Gastroesophageal sphincter (tissue), 4 donors: ENCODE measurements at regions not wholly inside any gene's neighbourhood (a gene's known extent, or its start where the extent isn't known, plus 50 kb on each side); places are given as distances from the start of the nearest gene placed in this dataset.

Experiments used
- ATAC-seq: fragments of 150-250 bp; one replicate; pipeline ENCODE4 v1.9.1; 2016; ENCODE audit warnings: mild to moderate bottlenecking, moderate library complexity
- H3K27ac ChIP-seq, 4 donors: fragments of 200-600 bp; sonication (generic) in 3 of 4; 1 replicate in 3 of 4; 2 replicates in 1 of 4; pipeline ENCODE4 v1.5.1; 2016 to 2019
- H3K27me3 ChIP-seq: fragments of 200-600 bp; sonication (generic); one replicate; pipeline ENCODE4 v1.5.1; 2019
- H3K36me3 ChIP-seq, 2 donors: fragments of 200-600 bp; sonication (generic); one replicate each; pipeline ENCODE4 v1.5.1; 2019; ENCODE audit warnings: control low read depth in 1 of 2
- H3K4me1 ChIP-seq, 3 donors: fragments of 200-600 bp; sonication (generic); 1 replicate in 2 of 3; 2 replicates in 1 of 3; pipeline ENCODE4 v1.5.1; 2016 to 2019; ENCODE audit warnings: control low read depth in 2 of 3
- H3K4me3 ChIP-seq, 2 donors: fragments of 200-600 bp; sonication (generic); one replicate each; pipeline ENCODE4 v1.5.1; 2019; ENCODE audit warnings: mild to moderate bottlenecking in 1 of 2, moderate library complexity in 1 of 2
- H3K9me3 ChIP-seq, 3 donors: fragments of 200-600 bp; sonication (generic); one replicate each; pipeline ENCODE4 v1.5.1; 2017 to 2019; ENCODE audit warnings: control low read depth in 2 of 3
- CTCF ChIP-seq, 4 experiments: fragments of 200-600 bp in 2 of 4; fragments of 450-650 bp in 2 of 4; sonication (generic) in 1 of 4; IDR thresholded peaks; one replicate each; pipeline ENCODE4 v1.5.1; 2017 to 2019; ENCODE audit warnings: antibody characterized with exemption in 4 of 4, mild to moderate bottlenecking in 2 of 4, moderate library complexity in 2 of 4
- EP300 ChIP-seq: sonication (generic); formaldehyde crosslinking; IDR thresholded peaks from one replicate; pipeline ENCODE4 v1.6.1; 2017; ENCODE audit warnings: antibody characterized with exemption, mild to moderate bottlenecking
- POLR2A ChIP-seq, 2 donors: fragments of 450-650 bp; IDR thresholded peaks; one replicate each; pipeline ENCODE4 v1.6.1; 2017; ENCODE audit warnings: antibody characterized with exemption in 2 of 2, mild to moderate bottlenecking in 2 of 2, moderate library complexity in 1 of 2
- POLR2AphosphoS5 ChIP-seq: sonication (generic); formaldehyde crosslinking; IDR thresholded peaks from one replicate; pipeline ENCODE4 v1.6.1; 2017; ENCODE audit warnings: antibody characterized with exemption
- WGBS, 2 donors: methylation state at CpG; one replicate each; pipeline ENCODE4 v1.1.5; 2018; ENCODE audit warnings: low coverage in 1 of 2; 5-methylcytosine and 5-hydroxymethylcytosine counted together

- Histone ChIP-seq H3K4me3 (no peak overlapping the region), H3K27ac (no peak overlapping the region), H3K9me3 (no peaks in the 10 kb centered on the region), H3K4me1 (peaks cover 0 to 7% (median 0%) of the 10 kb centered on the region in 3 donors), H3K36me3 (no peaks in the 10 kb centered on the region), H3K27me3 (no peaks in the 10 kb centered on the region)
- no peak for TF ChIP-seq POLR2A (IDR thresholded peaks at IDR 0.05)
- TF ChIP-seq POLR2AphosphoS5, result no peak
- no peak for TF ChIP-seq CTCF (IDR thresholded peaks at IDR 0.05)
- TF ChIP-seq EP300, result no peak
- no peak for ATAC-seq
- 58 to 67% methylated on average over 9 to 10 of the region's 10 CpGs for WGBS, 2 donors
These were observed 179.7 kb upstream of the MYLIP start for GRCh38 chr6:15948930-15949900.

DNA sequence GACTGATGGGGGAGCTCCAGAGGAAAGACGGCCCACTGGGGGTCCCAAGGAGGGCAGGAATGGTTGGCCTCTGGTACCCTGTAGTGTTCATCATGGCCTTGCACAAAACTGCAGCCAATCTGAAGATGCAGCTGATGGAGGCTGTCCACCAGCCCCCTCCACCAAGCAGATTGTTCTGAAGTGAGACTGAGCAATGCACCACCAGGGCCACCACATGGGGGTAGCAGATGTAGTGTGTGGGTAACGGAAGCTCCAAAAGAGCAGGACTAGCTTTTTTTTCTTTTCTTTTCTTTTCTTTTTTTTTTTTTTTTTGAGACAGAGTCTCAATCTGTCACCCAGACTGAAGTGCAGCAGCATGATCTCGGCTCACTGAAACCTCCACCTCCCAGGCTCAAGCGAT lies 181.0 kb upstream of the MYLIP start:
- no peaks in the 10 kb centered on the region for H3K27me3 ChIP-seq
- H3K9me3 ChIP-seq, result no peaks in the 10 kb centered on the region
- H3K27ac ChIP-seq, result no peak overlapping the region
- WGBS, 2 donors, result 85 to 96% methylated on average over 2 to 4 of the region's 4 CpGs
- TF ChIP-seq POLR2AphosphoS5 (no peak), CTCF (IDR thresholded peaks at IDR 0.05) (no peak), EP300 (no peak), POLR2A (IDR thresholded peaks at IDR 0.05) (no peak)
- H3K4me3 ChIP-seq, result no peak overlapping the region
- no peak for ATAC-seq
- peaks cover 0 to 2% (median 0%) of the 10 kb centered on the region in 3 donors for H3K4me1 ChIP-seq
- H3K36me3 ChIP-seq, result no peaks in the 10 kb centered on the region

DNA sequence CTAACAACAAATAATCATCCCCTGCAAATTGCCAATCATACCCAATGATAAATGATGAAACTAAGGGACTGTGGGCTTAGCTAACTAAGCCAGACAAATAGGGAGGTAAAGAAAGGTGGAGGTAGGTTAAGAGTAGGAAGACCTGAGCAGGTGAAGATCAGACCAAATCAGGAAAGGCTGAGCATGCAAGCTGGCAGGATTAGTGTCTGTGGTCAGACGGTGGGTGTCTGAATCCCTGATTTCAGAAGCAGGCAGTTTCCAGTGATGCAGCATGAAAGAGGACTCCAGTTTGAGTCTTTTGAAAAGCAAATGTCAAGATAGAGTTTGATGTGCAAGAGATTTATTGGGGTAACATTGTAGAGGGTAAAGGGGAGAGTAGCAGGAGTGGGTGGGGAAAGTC lies 181.4 kb upstream of the MYLIP start:
- no peaks in the 10 kb centered on the region for H3K4me1 ChIP-seq
- H3K9me3 ChIP-seq, result no peaks in the 10 kb centered on the region
- no peak overlapping the region for H3K27ac ChIP-seq
- 67 to 82% methylated on average over 1 of the region's 1 CpG for WGBS, 2 donors
- no peak for TF ChIP-seq POLR2A (IDR thresholded peaks at IDR 0.05)
- no peak for TF ChIP-seq POLR2AphosphoS5
- TF ChIP-seq EP300, result no peak
- no peak for TF ChIP-seq CTCF (IDR thresholded peaks at IDR 0.05)
- H3K4me3 ChIP-seq, result no peak overlapping the region
- no peak for ATAC-seq
- no peaks in the 10 kb centered on the region for H3K27me3 ChIP-seq
- no peaks in the 10 kb centered on the region for H3K36me3 ChIP-seq

DNA sequence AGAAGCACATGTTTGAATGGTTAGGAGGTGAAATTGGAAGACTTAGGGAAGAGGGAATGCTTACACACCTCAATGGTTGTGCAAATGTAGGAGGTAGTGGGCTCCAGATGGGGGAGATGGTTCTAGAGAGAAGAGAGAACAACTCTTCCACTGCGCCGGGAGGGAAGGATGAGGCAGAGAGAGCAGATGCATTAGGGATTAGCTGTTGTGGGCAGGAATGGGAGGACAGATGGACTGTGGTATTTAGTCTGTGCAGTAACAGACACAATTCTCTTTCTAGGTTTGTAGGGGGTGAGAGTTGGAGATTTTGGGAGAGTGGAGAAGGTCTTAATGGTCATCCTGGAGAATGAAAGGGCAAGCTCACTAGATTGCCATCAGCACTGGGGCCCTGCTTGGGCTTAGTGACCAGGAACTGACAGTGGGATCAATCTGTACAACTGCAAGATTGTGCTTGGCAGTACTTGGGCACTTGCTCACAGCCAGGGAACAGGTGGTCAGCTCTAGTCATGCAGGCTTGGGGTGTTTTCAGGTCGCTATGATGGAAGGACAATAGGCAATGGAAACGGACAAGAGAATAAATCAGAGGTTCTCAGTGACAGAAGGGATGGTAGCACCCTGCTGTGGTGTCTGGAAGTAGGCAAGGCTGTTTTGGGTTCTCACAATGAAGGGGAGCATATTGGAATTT lies 182.0 kb upstream of the MYLIP start:
- 61 to 85% methylated on average over 2 of the region's 4 CpGs for WGBS, 2 donors
- H3K4me3 ChIP-seq, result no peak overlapping the region
- no peak overlapping the region for H3K27ac ChIP-seq
- H3K27me3 ChIP-seq, result no peaks in the 10 kb centered on the region
- H3K9me3 ChIP-seq, result no peaks in the 10 kb centered on the region
- no peaks in the 10 kb centered on the region for H3K4me1 ChIP-seq
- no peak for ATAC-seq
- TF ChIP-seq POLR2A (IDR thresholded peaks at IDR 0.05) (no peak), CTCF (IDR thresholded peaks at IDR 0.05) (no peak), POLR2AphosphoS5 (no peak), EP300 (no peak)
- H3K36me3 ChIP-seq, result no peaks in the 10 kb centered on the region
